ENCODE measurements at regions not wholly inside any gene's neighbourhood (a gene's known extent, or its start where the extent isn't known, plus 50 kb on each side); places are given as distances from the start of the nearest gene placed in this dataset.
"Not testable (repeated sequence)": the region's sequence is repeated elsewhere in the genome, so short reads cannot be mapped to it uniquely, and the experiment has no call there.

GRCh38 chr2:87610974-87611373 is 136.9 kb upstream of the PLGLB2 start:
- DNase-seq (ENCODE audit: low read depth), result not testable (repeated sequence)

- not testable (repeated sequence) for DNase-seq (ENCODE audit: low read depth)
These were observed 136.5 kb upstream of the PLGLB2 start for GRCh38 chr2:87611416-87611815.

GRCh38 chr2:87611956-87612355 is 135.9 kb upstream of the PLGLB2 start:
- not testable (repeated sequence) for DNase-seq (ENCODE audit: low read depth)

- DNase-seq (ENCODE audit: low read depth), result not testable (repeated sequence)
These were observed 133.0 kb upstream of the PLGLB2 start for GRCh38 chr2:87614829-87615434.

GRCh38 chr2:87619121-87619520 is 128.8 kb upstream of the PLGLB2 start:
- DNase-seq (ENCODE audit: low read depth), result not testable (repeated sequence)

- not testable (repeated sequence) for DNase-seq (ENCODE audit: low read depth)
These were observed 126.7 kb upstream of the PLGLB2 start for GRCh38 chr2:87621139-87621538.

GRCh38 chr2:87622720-87623119 is 125.2 kb upstream of the PLGLB2 start:
- DNase-seq (ENCODE audit: low read depth), result not testable (repeated sequence)

GRCh38 chr2:87629491-87630458 is 118.1 kb upstream of the PLGLB2 start:
- DNase-seq (ENCODE audit: low read depth), result not testable (repeated sequence)

- DNase-seq (ENCODE audit: low read depth), result not testable (repeated sequence)
These were observed 117.0 kb upstream of the PLGLB2 start for GRCh38 chr2:87630892-87631291.

- DNase-seq (ENCODE audit: low read depth), result not testable (repeated sequence)
These were observed 116.5 kb upstream of the PLGLB2 start for GRCh38 chr2:87631402-87631801.

GRCh38 chr2:87633287-87633963 is 114.5 kb upstream of the PLGLB2 start:
- DNase-seq (ENCODE audit: low read depth), result not testable (repeated sequence)

GRCh38 chr2:87634106-87634505 is 113.8 kb upstream of the PLGLB2 start:
- not testable (repeated sequence) for DNase-seq (ENCODE audit: low read depth)

GRCh38 chr2:87634971-87635650 is 112.8 kb upstream of the PLGLB2 start:
- not testable (repeated sequence) for DNase-seq (ENCODE audit: low read depth)

GRCh38 chr2:87636246-87636645 is 111.6 kb upstream of the PLGLB2 start:
- DNase-seq (ENCODE audit: low read depth), result not testable (repeated sequence)

- DNase-seq (ENCODE audit: low read depth), result not testable (repeated sequence)
These were observed 111.2 kb upstream of the PLGLB2 start for GRCh38 chr2:87636735-87637134.

GRCh38 chr2:87637249-87637990 is 110.5 kb upstream of the PLGLB2 start:
- not testable (repeated sequence) for DNase-seq (ENCODE audit: low read depth)

- DNase-seq (ENCODE audit: low read depth), result not testable (repeated sequence)
These were observed 109.6 kb upstream of the PLGLB2 start for GRCh38 chr2:87638114-87638807.

- not testable (repeated sequence) for DNase-seq (ENCODE audit: low read depth)
These were observed 109.0 kb upstream of the PLGLB2 start for GRCh38 chr2:87638872-87639271.

GRCh38 chr2:87639801-87640440 is 108.0 kb upstream of the PLGLB2 start:
- DNase-seq (ENCODE audit: low read depth), result not testable (repeated sequence)
